Thymus (tissue), 11 donors: ENCODE measurements at regions not wholly inside any gene's neighbourhood (a gene's known extent, or its start where the extent isn't known, plus 50 kb on each side); places are given as distances from the start of the nearest gene placed in this dataset.

Experiments
- DNase-seq, 9 donors: peaks; one replicate each; pipeline ENCODE4 v3.0.0-alpha.2; 2013; ENCODE audit warnings: low spot score in 9 of 9, low read depth in 6 of 9, missing footprints in 1 of 9
- H3K27ac ChIP-seq, 2 donors: one replicate each; pipeline ENCODE4 v1.5.1; 2013; ENCODE audit warnings: control low read depth in 1 of 2, low read depth in 1 of 2, low read length in 1 of 2, mild to moderate bottlenecking in 1 of 2, moderate library complexity in 1 of 2
- H3K27me3 ChIP-seq, 2 donors: one replicate each; pipeline ENCODE4 v1.5.1; 2013; ENCODE audit warnings: low read length in 1 of 2; ENCODE audit not compliant: control insufficient read depth in 2 of 2, insufficient read depth in 1 of 2
- H3K36me3 ChIP-seq, 2 donors: one replicate each; pipeline ENCODE4 v1.5.1; 2013; ENCODE audit warnings: low read length in 1 of 2, mild to moderate bottlenecking in 1 of 2, moderate library complexity in 1 of 2; ENCODE audit not compliant: control insufficient read depth in 2 of 2, insufficient read depth in 2 of 2
- H3K4me1 ChIP-seq, 2 donors: one replicate each; pipeline ENCODE4 v1.5.1; 2013; ENCODE audit warnings: low read length in 2 of 2; ENCODE audit not compliant: control insufficient read depth in 2 of 2, insufficient read depth in 2 of 2
- H3K4me3 ChIP-seq, 2 donors: one replicate each; pipeline ENCODE4 v1.5.1; 2013; ENCODE audit warnings: low read length in 2 of 2, control low read depth in 1 of 2, mild to moderate bottlenecking in 1 of 2
- H3K9me3 ChIP-seq, 2 donors: one replicate each; pipeline ENCODE4 v1.5.1; 2013; ENCODE audit warnings: low read length in 1 of 2, mild to moderate bottlenecking in 1 of 2; ENCODE audit not compliant: control insufficient read depth in 2 of 2, insufficient read depth in 1 of 2
- WGBS: extraction: QIAGEN DNeasy Blood & Tissue Kit; methylation state at CpG from one replicate; pipeline ENCODE4 v1.1.7; 2013; 5-methylcytosine and 5-hydroxymethylcytosine counted together
- donor health status: healthy.

- H3K4me1 ChIP-seq: no peaks in the 10 kb centered on the region
- no peak for DNase-seq
- H3K27me3 ChIP-seq: no peaks in the 10 kb centered on the region
- H3K36me3 ChIP-seq: no peaks in the 10 kb centered on the region
- no peak overlapping the region for H3K4me3 ChIP-seq
- 97% methylated on average over 7 of the region's 7 CpGs for WGBS
- no peak overlapping the region for H3K27ac ChIP-seq
- no peaks in the 10 kb centered on the region for H3K9me3 ChIP-seq
These were observed 88.9 kb downstream of the RPS29 start for GRCh38 chr14:49497267-49497666.

GRCh38 chr14:49494836-49495235 is 91.3 kb downstream of the RPS29 start:
- WGBS: 96% methylated on average over 4 of the region's 4 CpGs
- Histone ChIP-seq H3K4me3 (no peak overlapping the region), H3K27me3 (no peaks in the 10 kb centered on the region), H3K36me3 (no peaks in the 10 kb centered on the region), H3K27ac (no peak overlapping the region), H3K9me3 (no peaks in the 10 kb centered on the region), H3K4me1 (no peaks in the 10 kb centered on the region)
- no peak for DNase-seq

- DNase-seq: no peak
- Histone ChIP-seq H3K27ac (no peak overlapping the region), H3K27me3 (no peaks in the 10 kb centered on the region), H3K4me3 (no peak overlapping the region), H3K4me1 (no peaks in the 10 kb centered on the region), H3K36me3 (no peaks in the 10 kb centered on the region), H3K9me3 (no peaks in the 10 kb centered on the region)
- 46% methylated on average over 3 of the region's 3 CpGs for WGBS
These were observed 92.6 kb downstream of the RPS29 start for GRCh38 chr14:49493557-49493956.

GRCh38 chr14:49492151-49492550 is 94.0 kb downstream of the RPS29 start:
- Histone ChIP-seq H3K4me1 (no peaks in the 10 kb centered on the region), H3K27ac (no peak overlapping the region), H3K36me3 (no peaks in the 10 kb centered on the region), H3K9me3 (no peaks in the 10 kb centered on the region), H3K27me3 (no peaks in the 10 kb centered on the region), H3K4me3 (no peak overlapping the region)
- no peak for DNase-seq
- WGBS: 94% methylated on average over 3 of the region's 3 CpGs

DNA sequence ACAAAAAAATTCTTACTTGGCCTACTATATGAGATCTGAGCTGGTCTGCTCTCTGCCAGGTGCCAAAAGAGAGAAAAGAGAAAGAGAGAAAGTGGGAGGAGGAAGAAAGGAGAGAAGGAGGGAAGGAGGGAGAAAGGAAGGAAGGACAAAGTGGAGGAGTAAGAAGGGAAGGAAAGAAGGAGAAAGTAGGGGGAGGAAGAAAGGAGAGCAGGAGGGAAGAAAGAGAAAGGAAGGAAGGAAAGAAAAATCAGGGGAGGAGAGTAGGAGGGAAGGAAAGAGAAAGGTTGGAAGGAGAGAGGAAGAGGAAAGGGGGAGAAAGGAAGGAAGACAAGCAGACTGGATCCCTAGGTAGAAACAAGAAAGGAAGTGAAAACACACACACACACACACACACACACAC is 96.8 kb downstream of the RPS29 start:
- no peak overlapping the region for H3K4me3 ChIP-seq
- H3K27me3 ChIP-seq: no peaks in the 10 kb centered on the region
- no peak overlapping the region for H3K27ac ChIP-seq
- no peak for DNase-seq
- no peaks in the 10 kb centered on the region for H3K4me1 ChIP-seq
- H3K36me3 ChIP-seq: no peaks in the 10 kb centered on the region
- no peaks in the 10 kb centered on the region for H3K9me3 ChIP-seq

- Histone ChIP-seq H3K27ac (no peak overlapping the region), H3K9me3 (no peaks in the 10 kb centered on the region), H3K36me3 (no peaks in the 10 kb centered on the region), H3K4me1 (no peaks in the 10 kb centered on the region), H3K27me3 (no peaks in the 10 kb centered on the region), H3K4me3 (no peak overlapping the region)
- no peak for DNase-seq
These were observed 98.9 kb downstream of the RPS29 start for GRCh38 chr14:49487238-49487637.

- no peak overlapping the region for H3K27ac ChIP-seq
- H3K4me1 ChIP-seq: no peaks in the 10 kb centered on the region
- H3K9me3 ChIP-seq: no peaks in the 10 kb centered on the region
- H3K27me3 ChIP-seq: no peaks in the 10 kb centered on the region
- 58% methylated on average over 3 of the region's 3 CpGs for WGBS
- H3K4me3 ChIP-seq: no peak overlapping the region
- no peak for DNase-seq
- H3K36me3 ChIP-seq: no peaks in the 10 kb centered on the region
These were observed 100.9 kb downstream of the RPS29 start for GRCh38 chr14:49485290-49485689.

- H3K27ac ChIP-seq: no peak overlapping the region
- WGBS: 98% methylated on average over 2 of the region's 2 CpGs
- no peak for DNase-seq
These were observed 102.0 kb downstream of the RPS29 start for GRCh38 chr14:49484180-49484579.

DNA sequence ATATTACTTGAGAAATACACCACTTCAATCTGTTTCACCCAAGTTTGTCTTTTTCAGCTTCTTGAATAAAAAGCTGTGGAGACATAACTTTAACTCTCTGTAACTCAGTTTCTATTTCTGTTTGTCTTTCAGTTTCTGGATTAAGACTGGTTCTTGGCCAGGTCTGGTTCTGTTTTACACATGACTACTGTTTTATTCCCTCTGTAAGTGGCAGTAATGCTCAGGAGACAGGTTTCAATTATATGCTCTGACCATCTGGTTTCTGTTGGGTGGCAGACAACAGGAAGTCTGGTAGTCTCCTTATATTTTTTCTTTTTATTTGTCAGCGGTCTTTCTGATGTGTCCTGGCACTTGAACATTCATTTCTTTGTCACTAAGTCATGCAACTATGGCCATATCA is 102.9 kb downstream of the RPS29 start:
- no peak overlapping the region for H3K27ac ChIP-seq
- no peaks in the 10 kb centered on the region for H3K36me3 ChIP-seq

More at GRCh38 chr14:49484180-49484579, 102.0 kb downstream of the RPS29 start:
- H3K4me3 ChIP-seq: no peak overlapping the region
- no peaks in the 10 kb centered on the region for H3K4me1 ChIP-seq
- H3K9me3 ChIP-seq: no peaks in the 10 kb centered on the region
- H3K27me3 ChIP-seq: no peaks in the 10 kb centered on the region
- H3K36me3 ChIP-seq: no peaks in the 10 kb centered on the region

DNA sequence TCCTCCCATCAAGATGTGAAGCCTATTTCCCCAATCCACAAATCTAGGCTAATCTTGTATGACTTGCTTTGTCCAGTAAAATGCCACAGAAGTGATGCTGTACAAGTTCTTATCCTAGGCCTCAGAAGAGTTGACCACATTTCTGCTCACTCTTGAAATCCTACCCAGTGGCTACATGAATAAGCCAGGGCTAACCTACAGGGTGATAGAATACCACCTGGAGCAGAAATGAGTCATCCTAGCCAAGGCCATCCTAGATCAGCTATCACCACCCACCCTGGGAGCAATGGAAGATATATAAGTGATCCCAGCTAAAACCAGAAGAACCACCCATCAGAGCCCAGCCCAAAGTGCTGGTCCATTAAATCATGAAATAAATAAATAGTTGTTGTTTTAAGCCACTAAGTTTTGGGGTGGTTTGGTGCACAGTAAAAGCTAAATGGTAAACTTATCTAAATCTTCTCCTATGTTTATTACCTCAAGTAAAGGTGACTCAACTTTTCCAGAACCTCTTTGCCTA is 105.1 kb downstream of the RPS29 start:
- Histone ChIP-seq H3K27ac (no peak overlapping the region), H3K9me3 (no peaks in the 10 kb centered on the region), H3K27me3 (no peaks in the 10 kb centered on the region), H3K4me1 (no peaks in the 10 kb centered on the region), H3K4me3 (no peak overlapping the region), H3K36me3 (no peaks in the 10 kb centered on the region)
- no peak for DNase-seq

More for the DNA sequence above, 102.9 kb downstream of the RPS29 start:
- WGBS: 40% methylated on average over 1 of the region's 1 CpG
- Histone ChIP-seq H3K4me3 (no peak overlapping the region), H3K9me3 (no peaks in the 10 kb centered on the region), H3K27me3 (no peaks in the 10 kb centered on the region), H3K4me1 (no peaks in the 10 kb centered on the region)
- no peak for DNase-seq
